Neural crest cell (in vitro differentiated cells): ENCODE measurements at regions not wholly inside any gene's neighbourhood (a gene's known extent, or its start where the extent isn't known, plus 50 kb on each side); places are given as distances from the start of the nearest gene placed in this dataset.

Experiments used
- DNase-seq: peaks from one replicate; pipeline ENCODE4 v3.0.0; 2021; ENCODE audit warnings: low read depth, mixed read lengths, low spot score
- H3K27ac Mint-ChIP-seq: one replicate; pipeline ENCODE4 v1.8.0; 2021; ENCODE audit warnings: mild to moderate bottlenecking, mixed read lengths; ENCODE audit not compliant: unreplicated experiment
- H3K27me3 Mint-ChIP-seq: 2 replicates; pipeline ENCODE4 v1.8.0; 2021; ENCODE audit warnings: low read depth, mild to moderate bottlenecking, mixed read lengths
- H3K36me3 Mint-ChIP-seq: 2 replicates; pipeline ENCODE4 v1.8.0; 2021; ENCODE audit warnings: low read depth, mild to moderate bottlenecking, mixed read lengths
- H3K4me1 Mint-ChIP-seq: 2 replicates; pipeline ENCODE4 v1.8.0; 2021; ENCODE audit warnings: mixed read lengths
- H3K4me3 Mint-ChIP-seq: one replicate; pipeline ENCODE4 v1.8.0; 2021; ENCODE audit warnings: mild to moderate bottlenecking, mixed read lengths
- H3K9me3 Mint-ChIP-seq: 2 replicates; pipeline ENCODE4 v1.8.0; 2021; ENCODE audit warnings: mixed read lengths
- TF ChIP-seq, protein P1 (sequence below): fragments of 200-600 bp; sonication (generic); conservative IDR thresholded peaks from 2 replicates; pipeline ENCODE4 v1.5.0; 2021; ENCODE audit warnings: antibody characterized with exemption, mild to moderate bottlenecking

DNA sequence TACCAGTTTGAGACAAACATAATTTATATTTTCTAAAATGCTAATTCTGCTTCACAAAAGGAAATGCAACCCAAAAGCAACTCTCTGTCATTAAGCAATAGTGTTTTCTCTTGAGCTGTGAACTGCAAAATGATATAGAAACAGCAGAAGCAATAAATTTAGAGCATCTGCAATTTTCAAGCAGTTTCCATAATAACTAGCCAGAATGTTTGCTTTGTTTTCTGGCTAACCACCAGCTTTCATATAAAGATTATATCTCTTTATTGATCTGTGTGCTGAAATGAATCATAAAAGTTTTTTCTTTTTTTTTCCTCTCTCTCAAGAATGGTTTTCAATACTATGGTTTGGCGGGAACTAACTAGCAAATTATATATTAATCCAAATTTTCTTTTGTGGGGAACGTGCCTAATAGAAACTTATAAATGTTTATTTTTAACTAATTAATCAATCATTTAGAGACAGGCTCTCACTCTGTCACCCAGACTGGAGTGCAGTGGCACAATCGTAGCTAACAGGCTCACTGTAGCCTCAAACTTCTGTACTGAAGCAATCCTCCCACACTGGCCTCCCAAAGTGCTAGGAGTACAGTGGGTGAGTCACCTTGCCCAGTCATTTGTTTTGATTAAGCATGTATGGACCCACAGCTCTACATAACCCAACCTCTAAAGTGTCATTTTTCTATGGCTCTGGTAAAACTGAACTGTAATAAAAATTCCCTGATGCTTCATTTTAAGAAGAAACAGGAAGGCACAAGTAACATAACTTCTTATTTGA, 830.1 kb upstream of the MGAT4C start:
- DNase-seq: no peak
- no peaks in the 10 kb centered on the region for H3K36me3 Mint-ChIP-seq
- no peak overlapping the region for H3K4me3 Mint-ChIP-seq
- H3K27me3 Mint-ChIP-seq: no peaks in the 10 kb centered on the region
- TF ChIP-seq, protein P1, sequence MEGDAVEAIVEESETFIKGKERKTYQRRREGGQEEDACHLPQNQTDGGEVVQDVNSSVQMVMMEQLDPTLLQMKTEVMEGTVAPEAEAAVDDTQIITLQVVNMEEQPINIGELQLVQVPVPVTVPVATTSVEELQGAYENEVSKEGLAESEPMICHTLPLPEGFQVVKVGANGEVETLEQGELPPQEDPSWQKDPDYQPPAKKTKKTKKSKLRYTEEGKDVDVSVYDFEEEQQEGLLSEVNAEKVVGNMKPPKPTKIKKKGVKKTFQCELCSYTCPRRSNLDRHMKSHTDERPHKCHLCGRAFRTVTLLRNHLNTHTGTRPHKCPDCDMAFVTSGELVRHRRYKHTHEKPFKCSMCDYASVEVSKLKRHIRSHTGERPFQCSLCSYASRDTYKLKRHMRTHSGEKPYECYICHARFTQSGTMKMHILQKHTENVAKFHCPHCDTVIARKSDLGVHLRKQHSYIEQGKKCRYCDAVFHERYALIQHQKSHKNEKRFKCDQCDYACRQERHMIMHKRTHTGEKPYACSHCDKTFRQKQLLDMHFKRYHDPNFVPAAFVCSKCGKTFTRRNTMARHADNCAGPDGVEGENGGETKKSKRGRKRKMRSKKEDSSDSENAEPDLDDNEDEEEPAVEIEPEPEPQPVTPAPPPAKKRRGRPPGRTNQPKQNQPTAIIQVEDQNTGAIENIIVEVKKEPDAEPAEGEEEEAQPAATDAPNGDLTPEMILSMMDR: no peak
- no peak overlapping the region for H3K27ac Mint-ChIP-seq
- no peaks in the 10 kb centered on the region for H3K4me1 Mint-ChIP-seq
- no peaks in the 10 kb centered on the region for H3K9me3 Mint-ChIP-seq

DNA sequence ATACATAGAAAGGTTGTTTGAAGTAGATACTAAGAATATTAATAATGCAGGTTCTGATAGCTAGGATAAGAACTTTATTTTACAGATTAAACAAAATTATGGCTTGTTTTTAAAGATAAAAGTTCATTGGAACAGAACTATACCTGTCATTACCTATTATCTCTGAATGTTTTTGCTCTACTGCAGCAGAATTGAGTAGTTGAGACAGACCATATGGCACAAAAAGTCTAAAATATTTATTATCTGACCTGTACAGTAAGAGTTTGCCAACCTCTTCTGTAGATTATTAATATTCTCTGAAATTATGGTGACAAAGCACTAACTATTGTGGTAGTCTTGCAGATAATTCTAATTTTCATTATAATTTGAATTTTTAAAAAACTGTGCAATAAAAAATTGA, 829.1 kb upstream of the MGAT4C start:
- no peaks in the 10 kb centered on the region for H3K4me1 Mint-ChIP-seq
- no peak overlapping the region for H3K27ac Mint-ChIP-seq
- no peak overlapping the region for H3K4me3 Mint-ChIP-seq
- TF ChIP-seq, protein P1: no peak
- H3K27me3 Mint-ChIP-seq: no peaks in the 10 kb centered on the region
- DNase-seq: no peak
- H3K36me3 Mint-ChIP-seq: no peaks in the 10 kb centered on the region
- no peaks in the 10 kb centered on the region for H3K9me3 Mint-ChIP-seq

DNA sequence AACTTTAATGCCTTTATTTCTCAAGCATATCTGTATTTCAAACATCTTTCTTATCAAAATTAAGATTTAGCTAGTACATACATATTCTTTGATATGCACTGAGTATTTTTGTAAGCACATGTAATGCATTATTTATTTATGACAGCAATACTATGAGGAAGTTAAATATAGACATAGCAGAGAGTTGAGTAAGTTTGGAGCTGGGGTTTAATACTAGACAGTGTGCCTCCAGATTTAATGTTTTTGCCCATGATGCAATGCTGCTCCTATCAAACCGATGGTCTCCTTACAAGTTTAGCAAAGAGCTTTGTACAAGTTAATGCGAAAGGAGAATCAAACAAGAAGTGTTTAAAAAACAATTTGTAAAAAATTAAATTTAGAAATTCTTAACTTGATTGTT, 826.6 kb upstream of the MGAT4C start:
- no peaks in the 10 kb centered on the region for H3K27me3 Mint-ChIP-seq
- H3K27ac Mint-ChIP-seq: no peak overlapping the region
- H3K4me1 Mint-ChIP-seq: no peaks in the 10 kb centered on the region
- no peaks in the 10 kb centered on the region for H3K36me3 Mint-ChIP-seq
- H3K4me3 Mint-ChIP-seq: no peak overlapping the region
- TF ChIP-seq, protein P1: no peak
- DNase-seq: no peak
- H3K9me3 Mint-ChIP-seq: no peaks in the 10 kb centered on the region

DNA sequence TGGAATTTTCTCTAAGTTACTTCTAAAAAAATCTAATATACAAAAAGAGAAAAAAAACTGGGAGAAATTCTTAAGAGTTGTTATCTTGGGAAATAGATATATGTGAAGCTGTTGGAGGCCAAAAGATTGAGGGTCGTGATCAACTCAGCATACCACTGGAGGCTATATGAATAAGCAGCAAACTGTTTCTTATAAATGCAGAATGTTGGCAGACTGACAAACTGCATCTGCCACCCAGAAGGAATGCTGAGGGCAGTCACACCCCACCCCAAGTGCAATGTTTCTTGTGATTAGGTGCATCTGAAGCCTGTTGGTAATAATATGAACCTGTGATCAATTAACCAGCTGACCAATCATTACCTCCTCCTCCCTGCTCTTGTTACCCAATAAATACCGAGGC, 818.6 kb upstream of the MGAT4C start:
- no peak for DNase-seq
- H3K4me1 Mint-ChIP-seq: no peaks in the 10 kb centered on the region
- TF ChIP-seq, protein P1: no peak
- H3K27ac Mint-ChIP-seq: no peak overlapping the region
- H3K4me3 Mint-ChIP-seq: no peak overlapping the region
- H3K9me3 Mint-ChIP-seq: peaks cover 9% of the 10 kb centered on the region
- H3K36me3 Mint-ChIP-seq: no peaks in the 10 kb centered on the region
- H3K27me3 Mint-ChIP-seq: no peaks in the 10 kb centered on the region

DNA sequence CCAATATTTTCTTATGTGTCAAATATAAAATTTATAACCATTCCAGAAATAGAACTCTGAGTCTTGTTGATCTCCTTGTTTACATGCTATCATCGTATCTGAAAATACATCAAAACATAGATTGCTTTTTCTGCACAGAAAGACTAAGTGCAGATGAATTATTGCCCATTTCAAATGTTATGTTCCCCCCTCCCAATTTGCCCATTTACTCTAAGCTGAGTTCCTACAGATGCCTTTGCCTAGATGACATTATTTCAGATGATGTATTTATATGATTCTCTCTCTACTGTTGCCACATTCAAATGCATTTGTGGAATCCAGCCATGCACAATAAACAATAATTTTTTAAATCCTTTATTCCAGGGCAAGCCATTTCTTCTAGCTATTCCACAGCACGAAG, 810.1 kb upstream of the MGAT4C start:
- Mint-ChIP-seq H3K27me3 (no peaks in the 10 kb centered on the region), H3K9me3 (peaks cover 4% of the 10 kb centered on the region), H3K27ac (no peak overlapping the region), H3K36me3 (no peaks in the 10 kb centered on the region), H3K4me1 (no peaks in the 10 kb centered on the region), H3K4me3 (no peak overlapping the region)
- no peak for DNase-seq
- TF ChIP-seq, protein P1: no peak
